Osteocyte (in vitro differentiated cells): ENCODE measurements at regions not wholly inside any gene's neighbourhood (a gene's known extent, or its start where the extent isn't known, plus 50 kb on each side); places are given as distances from the start of the nearest gene placed in this dataset.
A peak's percentile ranks its signal among the peaks of the same experiment; 100 is the strongest.

ENCODE experiments used
- DNase-seq: peaks from one replicate; pipeline ENCODE4 v3.0.0; 2021; ENCODE audit warnings: mixed read lengths; ENCODE audit not compliant: unreplicated experiment; ENCODE audit errors: extremely low spot score
- H3K27ac Mint-ChIP-seq: one replicate; pipeline ENCODE4 v1.8.0; 2021; ENCODE audit warnings: mild to moderate bottlenecking, mixed read lengths; ENCODE audit not compliant: unreplicated experiment
- H3K27me3 Mint-ChIP-seq: one replicate; pipeline ENCODE4 v1.8.0; 2021; ENCODE audit warnings: mixed read lengths; ENCODE audit not compliant: unreplicated experiment
- H3K36me3 Mint-ChIP-seq: one replicate; pipeline ENCODE4 v1.8.0; 2021; ENCODE audit warnings: mixed read lengths; ENCODE audit not compliant: unreplicated experiment
- H3K4me1 Mint-ChIP-seq: one replicate; pipeline ENCODE4 v1.8.0; 2021; ENCODE audit warnings: mixed read lengths; ENCODE audit not compliant: unreplicated experiment
- H3K4me3 Mint-ChIP-seq: one replicate; pipeline ENCODE4 v1.8.0; 2021; ENCODE audit warnings: mild to moderate bottlenecking, moderate library complexity, mixed read lengths; ENCODE audit not compliant: unreplicated experiment
- H3K9me3 Mint-ChIP-seq: one replicate; pipeline ENCODE4 v1.8.0; 2021; ENCODE audit warnings: mixed read lengths; ENCODE audit not compliant: unreplicated experiment
- CTCF ChIP-seq: fragments of 200-600 bp; sonication (generic); IDR thresholded peaks from 2 replicates; pipeline ENCODE4 v1.5.0; 2021; ENCODE audit warnings: antibody characterized with exemption, mild to moderate bottlenecking, moderate library complexity

GRCh38 chr9:95775191-95775590 lies 100.3 kb upstream of the ERCC6L2 start:
- peaks cover 55% of the 10 kb centered on the region for H3K4me1 Mint-ChIP-seq
- no peaks in the 10 kb centered on the region for H3K9me3 Mint-ChIP-seq
- H3K27ac Mint-ChIP-seq: no peak overlapping the region
- no peaks in the 10 kb centered on the region for H3K27me3 Mint-ChIP-seq
- TF ChIP-seq CTCF: no peak
- no peak for DNase-seq
- H3K36me3 Mint-ChIP-seq: no peaks in the 10 kb centered on the region
- no peak overlapping the region for H3K4me3 Mint-ChIP-seq

- no peaks in the 10 kb centered on the region for H3K36me3 Mint-ChIP-seq
Measured at GRCh38 chr9:95773053-95773418, 102.5 kb upstream of the ERCC6L2 start.

GRCh38 chr9:95772320-95773052 lies 103.0 kb upstream of the ERCC6L2 start:
- TF ChIP-seq CTCF: peak; percentile 12
- Mint-ChIP-seq H3K4me3 (no peak overlapping the region), H3K9me3 (no peaks in the 10 kb centered on the region), H3K27me3 (no peaks in the 10 kb centered on the region), H3K4me1 (peaks cover 50% of the 10 kb centered on the region), H3K36me3 (no peaks in the 10 kb centered on the region), H3K27ac (peak overlapping the region; percentile 69)
- DNase-seq: no peak

More at GRCh38 chr9:95773053-95773418, 102.5 kb upstream of the ERCC6L2 start:
- Mint-ChIP-seq H3K9me3 (no peaks in the 10 kb centered on the region), H3K4me1 (peaks cover 50% of the 10 kb centered on the region), H3K27ac (peak overlapping the region; percentile 69), H3K27me3 (no peaks in the 10 kb centered on the region), H3K4me3 (no peak overlapping the region)
- DNase-seq: no peak
- no peak for TF ChIP-seq CTCF

- Mint-ChIP-seq H3K27me3 (no peaks in the 10 kb centered on the region), H3K4me3 (no peak overlapping the region), H3K36me3 (no peaks in the 10 kb centered on the region), H3K4me1 (peaks cover 46% of the 10 kb centered on the region), H3K27ac (peak overlapping the region; percentile 39), H3K9me3 (no peaks in the 10 kb centered on the region)
- TF ChIP-seq CTCF: no peak
- DNase-seq: no peak
Measured at GRCh38 chr9:95771556-95772246, 103.8 kb upstream of the ERCC6L2 start.

GRCh38 chr9:95770653-95771131 lies 104.8 kb upstream of the ERCC6L2 start:
- no peak for TF ChIP-seq CTCF
- Mint-ChIP-seq H3K9me3 (no peaks in the 10 kb centered on the region), H3K4me3 (no peak overlapping the region), H3K36me3 (no peaks in the 10 kb centered on the region), H3K27me3 (no peaks in the 10 kb centered on the region), H3K4me1 (peaks cover 36% of the 10 kb centered on the region), H3K27ac (no peak overlapping the region)
- no peak for DNase-seq
